WI38 (cell line): ENCODE measurements at regions not wholly inside any gene's neighbourhood (a gene's known extent, or its start where the extent isn't known, plus 50 kb on each side); places are given as distances from the start of the nearest gene placed in this dataset.

ENCODE experiments used
- H3K4me3 ChIP-seq: 2 replicates; pipeline ENCODE4 v1.5.1; 2011; ENCODE audit warnings: low read depth, mild to moderate bottlenecking, control low read depth, low read length
- TF ChIP-seq, protein P1 (sequence below): IDR thresholded peaks from 2 replicates; pipeline ENCODE4 v1.5.1; 2012; ENCODE audit warnings: low read depth, mild to moderate bottlenecking, control low read depth, low read length

DNA sequence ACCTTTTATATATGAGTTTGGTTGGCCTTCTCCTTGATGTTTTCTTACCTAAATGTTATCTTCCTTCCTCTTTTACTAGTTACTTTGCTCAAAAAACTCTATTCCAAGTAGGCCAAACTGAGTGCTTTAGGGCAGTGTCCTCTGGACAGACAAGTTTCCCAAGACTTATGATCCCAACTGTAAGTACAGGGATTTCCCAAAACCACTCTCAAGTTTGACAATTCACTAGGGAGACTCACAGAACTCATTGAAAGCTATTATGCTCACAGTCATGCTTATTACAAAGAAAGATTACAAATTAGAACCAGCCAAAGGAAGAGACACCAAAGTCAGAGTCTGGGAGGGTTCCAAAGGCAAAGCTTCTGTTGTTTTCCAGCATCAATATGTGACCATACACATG is 534.2 kb upstream of the ALCAM start:
- TF ChIP-seq, protein P1, sequence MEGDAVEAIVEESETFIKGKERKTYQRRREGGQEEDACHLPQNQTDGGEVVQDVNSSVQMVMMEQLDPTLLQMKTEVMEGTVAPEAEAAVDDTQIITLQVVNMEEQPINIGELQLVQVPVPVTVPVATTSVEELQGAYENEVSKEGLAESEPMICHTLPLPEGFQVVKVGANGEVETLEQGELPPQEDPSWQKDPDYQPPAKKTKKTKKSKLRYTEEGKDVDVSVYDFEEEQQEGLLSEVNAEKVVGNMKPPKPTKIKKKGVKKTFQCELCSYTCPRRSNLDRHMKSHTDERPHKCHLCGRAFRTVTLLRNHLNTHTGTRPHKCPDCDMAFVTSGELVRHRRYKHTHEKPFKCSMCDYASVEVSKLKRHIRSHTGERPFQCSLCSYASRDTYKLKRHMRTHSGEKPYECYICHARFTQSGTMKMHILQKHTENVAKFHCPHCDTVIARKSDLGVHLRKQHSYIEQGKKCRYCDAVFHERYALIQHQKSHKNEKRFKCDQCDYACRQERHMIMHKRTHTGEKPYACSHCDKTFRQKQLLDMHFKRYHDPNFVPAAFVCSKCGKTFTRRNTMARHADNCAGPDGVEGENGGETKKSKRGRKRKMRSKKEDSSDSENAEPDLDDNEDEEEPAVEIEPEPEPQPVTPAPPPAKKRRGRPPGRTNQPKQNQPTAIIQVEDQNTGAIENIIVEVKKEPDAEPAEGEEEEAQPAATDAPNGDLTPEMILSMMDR: no peak
- H3K4me3 ChIP-seq: no peak overlapping the region

GRCh38 chr3:104835376-104835775 is 531.3 kb upstream of the ALCAM start:
- TF ChIP-seq, protein P1: no peak
- H3K4me3 ChIP-seq: no peak overlapping the region

DNA sequence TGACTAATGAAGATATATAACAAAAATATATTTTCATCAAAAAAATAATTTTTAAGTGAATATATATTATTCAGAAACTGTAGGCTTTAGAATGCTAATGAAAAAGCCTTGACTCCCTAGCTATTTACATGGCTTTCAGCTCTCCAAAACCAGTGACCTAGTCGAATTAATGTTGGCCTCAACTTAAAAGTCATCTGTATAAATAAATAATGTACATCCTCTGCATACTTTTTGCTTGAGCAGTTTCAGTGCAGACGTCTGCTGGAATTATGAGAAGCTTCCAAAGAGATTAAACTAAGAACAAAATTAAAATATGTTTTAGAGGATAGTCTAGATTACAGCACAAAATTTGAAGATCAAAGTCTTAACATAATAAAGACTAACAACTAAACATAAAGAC is 520.4 kb upstream of the ALCAM start:
- no peak overlapping the region for H3K4me3 ChIP-seq
- TF ChIP-seq, protein P1: no peak

DNA sequence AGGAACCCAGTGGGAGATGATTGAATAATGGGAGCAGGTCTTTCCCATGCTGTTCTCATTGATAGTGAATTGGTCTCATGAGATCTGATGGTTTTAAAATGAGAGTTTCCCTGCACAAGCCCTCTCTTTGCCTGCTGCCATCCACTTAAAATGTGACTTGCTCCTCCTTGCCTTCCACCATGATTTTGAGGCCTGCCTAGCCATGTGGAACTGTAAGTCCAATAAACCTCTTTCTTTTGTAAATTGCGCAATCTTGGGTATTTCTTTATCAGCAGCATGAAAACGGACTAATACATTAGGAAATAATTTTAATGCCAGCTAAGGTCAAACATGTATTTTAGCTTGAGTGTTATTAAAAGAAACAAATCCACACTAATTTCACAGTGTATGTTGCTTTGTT is 517.6 kb upstream of the ALCAM start:
- H3K4me3 ChIP-seq: no peak overlapping the region
- TF ChIP-seq, protein P1: no peak

DNA sequence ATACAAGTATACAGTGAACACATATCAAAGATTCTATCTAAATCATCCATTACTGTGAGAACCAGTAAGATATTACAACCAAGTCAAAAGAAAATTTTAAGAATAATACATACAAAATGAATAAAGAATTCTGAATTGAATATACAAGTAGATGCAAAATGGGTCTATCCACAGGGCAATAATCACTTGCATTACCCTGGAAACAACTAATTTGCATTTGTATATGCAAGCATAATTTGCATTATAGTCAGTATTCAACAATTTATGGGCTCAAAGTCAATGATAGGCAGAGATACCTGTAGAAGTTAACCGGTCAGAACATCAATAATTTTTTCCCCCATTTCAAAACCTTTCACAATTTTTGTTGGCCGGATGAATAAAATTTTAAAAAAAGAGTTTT is 512.2 kb upstream of the ALCAM start:
- no peak overlapping the region for H3K4me3 ChIP-seq
- TF ChIP-seq, protein P1: no peak

DNA sequence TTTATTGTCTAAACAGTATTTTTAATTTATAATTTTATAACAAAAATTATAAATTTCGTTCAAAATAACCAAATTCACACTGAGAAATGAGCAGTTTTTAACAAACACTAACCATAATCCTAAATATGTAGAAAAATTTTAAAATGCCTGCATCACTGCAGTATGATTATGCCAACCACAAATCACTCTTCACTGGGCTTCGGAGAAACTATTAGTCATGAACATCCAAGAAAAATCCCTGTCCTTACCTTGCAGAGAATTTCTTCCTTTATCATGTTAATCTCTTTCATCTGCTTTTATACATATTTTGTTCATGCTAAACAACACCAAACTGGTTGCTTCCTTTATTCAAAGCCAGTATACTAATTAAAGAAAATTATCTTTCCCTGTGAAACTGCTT is 511.0 kb upstream of the ALCAM start:
- TF ChIP-seq, protein P1: no peak
- no peak overlapping the region for H3K4me3 ChIP-seq

DNA sequence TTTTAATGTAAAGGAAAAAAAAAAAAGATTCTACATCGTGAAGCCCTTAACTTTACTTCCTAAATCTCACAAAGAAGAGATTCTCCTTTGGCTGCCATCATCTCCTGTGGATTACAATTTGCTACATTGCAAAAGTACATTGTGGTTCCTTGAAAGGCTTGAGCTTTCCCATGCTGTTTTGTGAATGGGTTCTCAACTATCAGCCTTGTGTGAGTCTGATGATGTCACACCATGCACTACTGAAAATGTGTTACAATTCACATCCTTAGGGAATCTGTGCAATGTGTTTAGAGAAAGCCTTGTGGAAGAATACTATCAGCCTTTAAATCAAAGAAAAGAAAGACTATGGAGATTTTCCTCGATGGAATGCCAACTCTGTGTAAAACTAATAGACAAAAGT is 510.0 kb upstream of the ALCAM start:
- TF ChIP-seq, protein P1: no peak
- H3K4me3 ChIP-seq: no peak overlapping the region
